ENCODE measurements at regions not wholly inside any gene's neighbourhood (a gene's known extent, or its start where the extent isn't known, plus 50 kb on each side); places are given as distances from the start of the nearest gene placed in this dataset.

DNA sequence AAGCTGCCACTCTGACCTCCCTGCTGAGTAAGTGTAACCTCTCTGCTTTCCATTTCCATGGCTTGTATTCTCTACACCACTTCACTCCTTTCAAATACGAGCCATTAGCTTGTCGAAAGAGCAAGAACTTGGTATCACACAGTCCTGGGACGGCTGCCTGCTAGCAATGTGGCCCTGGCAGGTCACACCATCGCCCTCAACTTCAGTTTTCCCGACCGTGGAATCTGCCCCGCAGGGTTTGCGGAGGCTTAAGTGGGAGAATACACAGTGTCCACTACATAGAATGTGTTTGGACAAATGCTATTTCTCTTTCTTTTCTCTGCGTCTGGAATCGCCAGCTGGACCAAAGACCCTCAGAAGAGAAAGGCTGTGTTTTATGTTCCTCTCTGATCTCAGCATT, 78.6 kb upstream of the STOX2 start:
- Histone ChIP-seq H2AFZ (ENCODE audit: low read depth, low read length) (no peak overlapping the region), H3K36me3 (ENCODE audit: control insufficient read depth, insufficient read depth, low read length) (no peaks in the 10 kb centered on the region), H4K20me1 (replicated peaks; ENCODE audit: control insufficient read depth, insufficient read depth, low read length) (no peaks in the 10 kb centered on the region), H3K79me2 (ENCODE audit: control insufficient read depth, insufficient read depth, low read length) (no peaks in the 10 kb centered on the region), H3K9me3 (replicated peaks; ENCODE audit: control insufficient read depth, insufficient read depth, low read depth, low read length) (no peaks in the 10 kb centered on the region), H3K4me2 (ENCODE audit: insufficient read depth, low read length) (no peak overlapping the region), H3K4me1 (replicated peaks in 1 of 2; ENCODE audit: control insufficient read depth in 2 of 2, insufficient read depth in 2 of 2, low read length in 2 of 2) (no peaks in the 10 kb centered on the region), H3K9me1 (ENCODE audit: control insufficient read depth, insufficient read depth, low read length) (no peaks in the 10 kb centered on the region), H3K9ac (ENCODE audit: insufficient read depth in 1 of 2, low read depth in 2 of 2, low read length in 2 of 2) (no peak overlapping the region), H3K27ac (ENCODE audit: extremely low read depth, low read depth, low read length) (no peak overlapping the region), H3K4me3 (no peak overlapping the region), H3K27me3 (ENCODE audit: control insufficient read depth in 2 of 2, insufficient read depth in 2 of 2, low read length in 2 of 2) (peaks cover 25 to 55% of the 10 kb centered on the region in 2 experiments)
- ChIA-PET POLR2A (interaction anchor here (0.8 kb wide), 1 partner anchor 10 kb away, joined by 3 read pairs; no protein-coding TSS in a partner anchor), CTCF (ENCODE audit: low intra/inter-chr PET ratio) (no interaction called here)
- DNase-seq (ENCODE audit: extremely low read depth in 1 of 4, low spot score in 3 of 4) (no peak), ATAC-seq (no peak), FAIRE-seq (no peak)
- in situ Hi-C loops (cut with MboI) (no loop called here), intact Hi-C loops (cut with micrococcal nuclease) (no loop called here)
- TF ChIP-seq CC2D1A (IDR thresholded peaks at IDR 0.05), result no peak
- TF ChIP-seq ZKSCAN8 (CRISPR knock-in tag; IDR thresholded peaks at IDR 0.05), result no peak
- WGBS (ENCODE audit: insufficient coverage, low coverage, missing lambda C conversion rate), result 2% methylated on average over 10 of the region's 10 CpGs
- BruUV-seq (replicated peaks), result no TSS peak

DNA sequence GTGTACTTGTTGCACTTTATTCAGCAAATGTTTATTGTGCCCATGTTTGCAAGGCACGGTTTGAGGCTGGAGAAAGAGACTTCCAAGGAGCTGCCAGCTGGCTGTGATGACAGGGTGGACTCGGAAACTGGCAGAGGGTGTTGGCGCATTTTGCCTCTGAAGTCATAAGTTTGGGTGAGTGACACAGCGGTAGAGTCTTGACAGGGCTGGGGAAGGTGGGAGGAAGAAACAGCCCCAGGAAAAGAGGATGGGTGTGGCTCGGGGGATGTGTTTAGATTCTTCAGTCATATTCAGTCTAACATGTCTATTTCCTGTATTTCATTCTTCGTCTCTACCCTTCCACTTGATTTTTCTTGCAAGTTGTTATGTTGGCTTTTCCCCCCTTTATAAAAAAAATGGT, 77.0 kb upstream of the STOX2 start:
- no TSS peak for BruUV-seq (replicated peaks)
- 0% methylated on average over 5 of the region's 6 CpGs for WGBS (ENCODE audit: insufficient coverage, low coverage, missing lambda C conversion rate)

More for the DNA sequence above, 77.0 kb upstream of the STOX2 start:
- H3K4me1 ChIP-seq (replicated peaks in 1 of 2; ENCODE audit: control insufficient read depth in 2 of 2, insufficient read depth in 2 of 2, low read length in 2 of 2), result no peaks in the 10 kb centered on the region
- CTCF ChIA-PET (ENCODE audit: low intra/inter-chr PET ratio), result no interaction called here
- intact Hi-C loops (cut with micrococcal nuclease) (no loop called here), in situ Hi-C loops (cut with MboI) (no loop called here)
- no peak overlapping the region for H3K4me2 ChIP-seq (ENCODE audit: insufficient read depth, low read length)
- H3K27ac ChIP-seq (ENCODE audit: extremely low read depth, low read depth, low read length), result no peak overlapping the region
- H3K4me3 ChIP-seq, result no peak overlapping the region
- POLR2A ChIA-PET, result no interaction called here
- no peaks in the 10 kb centered on the region for H3K9me3 ChIP-seq (replicated peaks; ENCODE audit: control insufficient read depth, insufficient read depth, low read depth, low read length)
- peaks cover 21 to 38% of the 10 kb centered on the region in 2 experiments for H3K27me3 ChIP-seq (ENCODE audit: control insufficient read depth in 2 of 2, insufficient read depth in 2 of 2, low read length in 2 of 2)
- TF ChIP-seq ZNF212 (CRISPR knock-in tag; IDR thresholded peaks at IDR 0.05) (no peak), SIN3A (IDR thresholded peaks at IDR 0.05; ENCODE audit: borderline replicate concordance in 2 of 2, control insufficient read depth in 1 of 2, low read depth in 2 of 2, low read length in 2 of 2) (no peak), NFXL1 (CRISPR knock-in tag; IDR thresholded peaks at IDR 0.05) (no peak), E2F3 (CRISPR knock-in tag; IDR thresholded peaks at IDR 0.05) (no peak), ZKSCAN8 (CRISPR knock-in tag; IDR thresholded peaks at IDR 0.05) (no peak)
- no peaks in the 10 kb centered on the region for H3K36me3 ChIP-seq (ENCODE audit: control insufficient read depth, insufficient read depth, low read length)
- ATAC-seq (no peak), FAIRE-seq (no peak), DNase-seq (ENCODE audit: extremely low read depth in 1 of 4, low spot score in 3 of 4) (no peak)
- no peaks in the 10 kb centered on the region for H3K79me2 ChIP-seq (ENCODE audit: control insufficient read depth, insufficient read depth, low read length)
- H3K9ac ChIP-seq (ENCODE audit: insufficient read depth in 1 of 2, low read depth in 2 of 2, low read length in 2 of 2), result no peak overlapping the region
- no peak overlapping the region for H2AFZ ChIP-seq (ENCODE audit: low read depth, low read length)
- no peaks in the 10 kb centered on the region for H4K20me1 ChIP-seq (replicated peaks; ENCODE audit: control insufficient read depth, insufficient read depth, low read length)
- no peaks in the 10 kb centered on the region for H3K9me1 ChIP-seq (ENCODE audit: control insufficient read depth, insufficient read depth, low read length)
